T-helper 1 cell treated with Interleukin-12 subunit alpha and Interleukin-12 subunit beta and Interleukin-4 antibody, amounts not matched to agents 30 μg/mL and 1 μg/mL, for 36 hours (primary cell): ENCODE measurements at regions not wholly inside any gene's neighbourhood (a gene's known extent, or its start where the extent isn't known, plus 50 kb on each side); places are given as distances from the start of the nearest gene placed in this dataset.

ENCODE experiments used
- H3K27ac Mint-ChIP-seq: one replicate; pipeline ENCODE4 v1.8.0; 2021; ENCODE audit warnings: mild to moderate bottlenecking, mixed read lengths
- H3K27me3 Mint-ChIP-seq: one replicate; pipeline ENCODE4 v1.8.0; 2021; ENCODE audit warnings: low read depth, mixed read lengths
- H3K36me3 Mint-ChIP-seq: one replicate; pipeline ENCODE4 v1.8.0; 2021; ENCODE audit warnings: low read depth, mixed read lengths
- H3K4me1 Mint-ChIP-seq: one replicate; pipeline ENCODE4 v1.8.0; 2021; ENCODE audit warnings: low read depth, mixed read lengths
- H3K4me3 Mint-ChIP-seq: one replicate; pipeline ENCODE4 v1.8.0; 2021; ENCODE audit warnings: mild to moderate bottlenecking, moderate library complexity, mixed read lengths
- H3K9me3 Mint-ChIP-seq: one replicate; pipeline ENCODE4 v1.8.0; 2021; ENCODE audit warnings: mixed read lengths

DNA sequence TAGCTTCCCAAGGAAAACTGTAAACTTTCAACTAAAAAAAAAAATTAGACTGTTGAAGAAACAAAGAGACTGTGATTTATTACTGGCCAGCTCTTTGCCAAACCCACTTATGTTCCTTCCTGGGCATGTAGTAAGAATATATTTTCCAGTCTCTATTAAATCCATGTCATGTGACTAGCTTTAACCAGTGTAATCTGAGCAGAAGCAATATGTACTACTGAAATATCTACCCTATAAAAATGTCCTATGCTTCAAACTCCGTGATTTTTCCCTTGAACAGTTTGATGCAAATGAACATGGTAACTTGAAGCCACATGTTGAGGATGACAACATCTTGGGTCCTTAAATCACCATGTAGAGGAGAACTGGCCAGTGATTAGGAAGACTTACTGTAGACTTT lies 144.5 kb downstream of the NTMT2 start:
- H3K4me3 Mint-ChIP-seq: no peak overlapping the region
- H3K27me3 Mint-ChIP-seq: peaks cover 4% of the 10 kb centered on the region
- H3K36me3 Mint-ChIP-seq: no peaks in the 10 kb centered on the region
- no peaks in the 10 kb centered on the region for H3K9me3 Mint-ChIP-seq
- no peaks in the 10 kb centered on the region for H3K4me1 Mint-ChIP-seq
- no peak overlapping the region for H3K27ac Mint-ChIP-seq

DNA sequence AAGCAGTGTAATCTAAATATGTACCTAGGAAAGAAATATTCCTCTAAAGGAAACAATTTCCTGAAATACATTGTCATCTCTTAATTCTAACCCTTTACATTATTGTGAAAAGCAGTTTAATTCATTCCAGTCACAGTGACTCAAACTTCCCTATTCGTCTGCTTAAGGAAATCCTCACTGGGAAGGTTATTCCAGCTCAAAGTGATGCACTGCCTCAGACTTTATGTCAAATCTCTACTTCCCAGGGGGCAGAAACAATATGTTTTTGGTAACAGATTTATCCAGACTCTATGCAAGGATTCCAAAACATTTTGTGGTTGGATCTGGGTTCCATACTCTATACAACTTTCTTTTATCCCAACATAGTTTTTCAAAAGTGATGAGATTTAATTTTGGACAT lies 145.2 kb downstream of the NTMT2 start:
- H3K4me1 Mint-ChIP-seq: no peaks in the 10 kb centered on the region
- no peaks in the 10 kb centered on the region for H3K9me3 Mint-ChIP-seq
- H3K36me3 Mint-ChIP-seq: no peaks in the 10 kb centered on the region
- no peak overlapping the region for H3K27ac Mint-ChIP-seq
- no peak overlapping the region for H3K4me3 Mint-ChIP-seq
- peaks cover 4% of the 10 kb centered on the region for H3K27me3 Mint-ChIP-seq

DNA sequence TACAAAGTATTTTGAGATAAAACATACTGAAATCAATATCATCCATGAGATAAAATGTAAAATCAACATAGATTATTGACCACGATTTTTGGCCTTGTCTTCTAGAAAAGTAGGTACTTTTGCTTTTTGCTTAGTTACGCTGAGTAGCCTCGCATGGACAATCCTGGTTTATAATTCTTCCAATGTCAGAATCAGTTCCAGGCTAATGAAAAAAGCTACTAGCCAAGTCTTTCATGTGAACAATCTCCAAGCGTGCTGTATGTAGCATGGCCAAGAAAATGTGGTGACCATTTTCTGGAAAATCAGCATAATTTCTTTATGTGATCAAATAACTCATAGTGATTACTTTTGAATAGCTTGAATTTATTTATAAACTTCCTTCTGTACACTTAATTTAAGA lies 145.8 kb downstream of the NTMT2 start:
- Mint-ChIP-seq H3K4me1 (no peaks in the 10 kb centered on the region), H3K27me3 (peaks cover 4% of the 10 kb centered on the region), H3K4me3 (no peak overlapping the region), H3K27ac (no peak overlapping the region), H3K9me3 (no peaks in the 10 kb centered on the region), H3K36me3 (no peaks in the 10 kb centered on the region)

GRCh38 chr1:170296211-170296610 lies 150.5 kb downstream of the NTMT2 start:
- no peaks in the 10 kb centered on the region for H3K9me3 Mint-ChIP-seq
- H3K4me1 Mint-ChIP-seq: no peaks in the 10 kb centered on the region
- peaks cover 4% of the 10 kb centered on the region for H3K27me3 Mint-ChIP-seq
- H3K4me3 Mint-ChIP-seq: no peak overlapping the region
- no peaks in the 10 kb centered on the region for H3K36me3 Mint-ChIP-seq
- H3K27ac Mint-ChIP-seq: no peak overlapping the region

- no peaks in the 10 kb centered on the region for H3K36me3 Mint-ChIP-seq
- H3K27me3 Mint-ChIP-seq: peaks cover 4% of the 10 kb centered on the region
- no peaks in the 10 kb centered on the region for H3K4me1 Mint-ChIP-seq
- no peaks in the 10 kb centered on the region for H3K9me3 Mint-ChIP-seq
- no peak overlapping the region for H3K27ac Mint-ChIP-seq
- H3K4me3 Mint-ChIP-seq: no peak overlapping the region
These were observed 150.9 kb downstream of the NTMT2 start for GRCh38 chr1:170296642-170297041.

- no peaks in the 10 kb centered on the region for H3K9me3 Mint-ChIP-seq
- H3K27me3 Mint-ChIP-seq: no peaks in the 10 kb centered on the region
- no peak overlapping the region for H3K27ac Mint-ChIP-seq
- H3K4me3 Mint-ChIP-seq: no peak overlapping the region
- H3K4me1 Mint-ChIP-seq: no peaks in the 10 kb centered on the region
- H3K36me3 Mint-ChIP-seq: no peaks in the 10 kb centered on the region
These were observed 155.8 kb downstream of the NTMT2 start for GRCh38 chr1:170301596-170301995.

GRCh38 chr1:170303034-170303433 lies 157.3 kb downstream of the NTMT2 start:
- H3K36me3 Mint-ChIP-seq: no peaks in the 10 kb centered on the region
- no peak overlapping the region for H3K27ac Mint-ChIP-seq

GRCh38 chr1:170305777-170306512 lies 160.2 kb downstream of the NTMT2 start:
- H3K27ac Mint-ChIP-seq: no peak overlapping the region

More at GRCh38 chr1:170303034-170303433, 157.3 kb downstream of the NTMT2 start:
- Mint-ChIP-seq H3K9me3 (no peaks in the 10 kb centered on the region), H3K4me1 (no peaks in the 10 kb centered on the region), H3K27me3 (no peaks in the 10 kb centered on the region), H3K4me3 (no peak overlapping the region)

GRCh38 chr1:170306513-170306910 lies 160.8 kb downstream of the NTMT2 start:
- Mint-ChIP-seq H3K36me3 (no peaks in the 10 kb centered on the region), H3K27me3 (no peaks in the 10 kb centered on the region), H3K9me3 (no peaks in the 10 kb centered on the region), H3K4me1 (no peaks in the 10 kb centered on the region), H3K27ac (no peak overlapping the region), H3K4me3 (no peak overlapping the region)

More at GRCh38 chr1:170305777-170306512, 160.2 kb downstream of the NTMT2 start:
- H3K4me1 Mint-ChIP-seq: no peaks in the 10 kb centered on the region
- no peaks in the 10 kb centered on the region for H3K27me3 Mint-ChIP-seq
- no peaks in the 10 kb centered on the region for H3K9me3 Mint-ChIP-seq
- H3K4me3 Mint-ChIP-seq: no peak overlapping the region
- H3K36me3 Mint-ChIP-seq: no peaks in the 10 kb centered on the region

DNA sequence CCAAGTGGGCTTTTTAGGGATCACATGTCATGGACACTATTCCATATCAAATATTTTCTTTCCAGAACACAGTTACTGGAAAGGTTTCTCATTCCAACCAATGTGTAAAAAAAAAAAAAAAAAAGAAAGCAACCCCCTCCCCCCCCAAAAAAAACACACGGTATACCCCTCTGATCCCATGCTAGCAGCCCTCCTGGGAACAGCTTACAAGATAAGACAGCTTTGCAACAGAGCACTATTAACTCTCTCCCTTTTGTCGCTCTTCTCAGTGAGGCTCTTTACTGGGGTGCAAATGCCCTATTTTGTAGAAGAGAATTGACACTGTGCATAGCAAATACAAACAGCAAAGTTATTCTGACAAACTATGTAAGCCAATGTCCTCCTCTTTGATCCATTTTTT lies 161.2 kb downstream of the NTMT2 start:
- Mint-ChIP-seq H3K27ac (no peak overlapping the region), H3K4me1 (no peaks in the 10 kb centered on the region), H3K4me3 (no peak overlapping the region), H3K27me3 (no peaks in the 10 kb centered on the region), H3K9me3 (no peaks in the 10 kb centered on the region), H3K36me3 (no peaks in the 10 kb centered on the region)

GRCh38 chr1:170307426-170307825 lies 161.7 kb downstream of the NTMT2 start:
- Mint-ChIP-seq H3K4me1 (no peaks in the 10 kb centered on the region), H3K4me3 (no peak overlapping the region), H3K36me3 (no peaks in the 10 kb centered on the region), H3K9me3 (no peaks in the 10 kb centered on the region), H3K27ac (no peak overlapping the region), H3K27me3 (no peaks in the 10 kb centered on the region)

DNA sequence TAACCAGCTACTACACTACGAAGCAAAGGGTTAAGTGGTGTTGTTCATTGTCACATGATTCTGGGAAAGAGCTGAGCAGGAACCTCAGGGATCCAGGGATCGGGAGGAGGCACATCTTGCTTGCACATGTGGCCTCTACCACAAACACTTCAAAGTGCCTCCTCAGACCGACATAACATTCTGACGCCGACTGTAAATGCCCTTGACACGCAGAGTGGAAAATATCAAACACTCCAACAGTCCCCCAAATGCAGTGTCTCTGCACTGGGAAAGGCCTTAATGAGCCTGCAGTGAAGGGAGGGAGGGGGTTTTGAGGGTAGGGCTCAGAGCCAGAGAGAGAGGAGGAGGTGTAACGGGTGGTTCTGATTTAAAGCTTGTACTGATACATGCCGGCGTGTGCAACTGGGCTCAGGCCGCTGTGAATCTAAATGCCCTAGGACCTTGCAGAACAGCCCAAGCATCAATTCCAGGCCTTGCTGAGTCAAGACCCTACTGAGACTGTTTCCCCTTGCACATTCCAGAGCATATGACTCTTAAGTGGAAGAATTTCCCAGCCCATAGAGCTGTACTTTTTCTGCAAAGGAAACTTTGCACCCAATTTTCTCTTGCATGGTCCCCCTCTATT lies 163.7 kb downstream of the NTMT2 start:
- H3K4me3 Mint-ChIP-seq: no peak overlapping the region
- H3K4me1 Mint-ChIP-seq: no peaks in the 10 kb centered on the region
- H3K36me3 Mint-ChIP-seq: no peaks in the 10 kb centered on the region
- H3K9me3 Mint-ChIP-seq: no peaks in the 10 kb centered on the region
- H3K27ac Mint-ChIP-seq: no peak overlapping the region
- H3K27me3 Mint-ChIP-seq: no peaks in the 10 kb centered on the region

- H3K9me3 Mint-ChIP-seq: no peaks in the 10 kb centered on the region
- H3K4me3 Mint-ChIP-seq: no peak overlapping the region
- no peak overlapping the region for H3K27ac Mint-ChIP-seq
- no peaks in the 10 kb centered on the region for H3K27me3 Mint-ChIP-seq
- no peaks in the 10 kb centered on the region for H3K4me1 Mint-ChIP-seq
- H3K36me3 Mint-ChIP-seq: no peaks in the 10 kb centered on the region
These were observed 164.3 kb downstream of the NTMT2 start for GRCh38 chr1:170310014-170310405.

- Mint-ChIP-seq H3K4me3 (no peak overlapping the region), H3K4me1 (no peaks in the 10 kb centered on the region), H3K27ac (no peak overlapping the region), H3K27me3 (no peaks in the 10 kb centered on the region), H3K36me3 (no peaks in the 10 kb centered on the region), H3K9me3 (no peaks in the 10 kb centered on the region)
These were observed 165.2 kb downstream of the NTMT2 start for GRCh38 chr1:170310951-170311350.

GRCh38 chr1:170313306-170313705 lies 167.5 kb downstream of the NTMT2 start:
- Mint-ChIP-seq H3K4me1 (no peaks in the 10 kb centered on the region), H3K36me3 (no peaks in the 10 kb centered on the region), H3K4me3 (no peak overlapping the region), H3K27ac (no peak overlapping the region), H3K9me3 (no peaks in the 10 kb centered on the region), H3K27me3 (no peaks in the 10 kb centered on the region)
